ENCODE measurements at regions not wholly inside any gene's neighbourhood (a gene's known extent, or its start where the extent isn't known, plus 50 kb on each side); places are given as distances from the start of the nearest gene placed in this dataset.

DNA sequence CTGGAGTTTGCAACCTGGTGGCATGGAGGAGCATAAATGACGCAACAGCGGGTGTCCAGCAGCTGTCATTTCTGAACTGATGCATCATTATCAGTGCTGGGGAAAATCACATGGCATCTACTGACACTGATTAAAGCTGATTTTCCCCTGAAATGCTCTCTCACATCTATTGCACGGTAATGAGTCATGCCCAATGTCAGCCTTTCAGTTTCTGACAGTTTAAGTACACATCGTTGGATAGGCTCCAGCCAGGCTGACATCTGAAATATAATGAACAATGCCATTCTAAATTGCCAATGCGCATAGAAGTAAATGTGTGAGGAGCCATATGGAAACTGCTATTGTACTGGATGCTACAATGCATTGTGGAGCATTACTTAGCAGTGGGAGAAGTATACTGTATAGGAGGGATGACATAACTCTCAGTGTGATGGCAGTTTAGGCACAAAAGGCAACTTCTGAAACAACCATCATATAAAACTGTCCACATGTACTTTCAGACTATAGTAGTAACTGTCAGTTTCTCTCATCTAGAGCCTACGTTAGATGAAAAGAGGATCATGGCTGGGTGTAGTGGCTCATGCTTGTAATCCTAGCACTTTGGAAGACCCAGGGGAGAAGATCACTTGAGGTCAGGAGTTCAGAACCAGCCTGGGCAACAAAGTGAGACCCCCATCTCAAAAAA lies 389.3 kb upstream of the DMAC1 start:
- no peak for DNase-seq (ENCODE audit: low read depth)

DNA sequence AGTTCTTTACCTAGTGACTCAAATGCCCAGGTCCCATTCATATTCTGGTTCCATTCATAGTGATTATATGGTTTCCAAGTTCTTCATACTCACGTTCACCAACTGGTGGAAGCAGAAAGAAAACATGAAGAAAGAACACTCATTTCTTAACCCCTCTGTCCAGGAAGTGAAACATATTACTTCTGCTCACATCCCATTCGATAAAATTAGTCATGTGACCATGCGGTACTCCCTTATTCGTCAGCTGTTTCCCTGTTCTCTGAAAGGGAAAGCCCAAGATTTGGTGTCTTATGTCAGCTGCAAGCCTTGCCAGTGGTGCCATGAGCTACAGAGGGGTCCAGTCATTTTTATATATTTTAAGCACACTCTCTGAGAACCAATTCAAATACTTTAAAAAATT lies 387.0 kb upstream of the DMAC1 start:
- DNase-seq (ENCODE audit: low read depth): no peak

DNA sequence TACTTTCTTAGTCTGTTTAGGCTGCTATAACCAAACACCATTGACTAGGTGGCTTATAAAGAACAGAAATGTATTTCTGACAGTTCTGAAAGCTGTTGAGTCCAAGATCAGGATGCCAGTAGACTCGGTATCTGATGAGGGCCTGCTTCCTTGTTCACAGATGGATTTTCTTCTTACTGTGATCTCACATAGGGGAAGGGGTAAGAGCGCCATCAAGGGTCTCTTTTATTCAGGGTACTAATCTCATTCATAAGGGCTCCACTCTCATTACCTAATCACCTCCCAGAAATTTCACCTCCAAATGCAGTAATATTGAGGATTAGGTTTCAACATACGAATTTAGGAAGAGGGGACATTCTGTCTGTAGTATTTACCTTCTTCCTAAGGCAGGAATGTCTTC lies 384.0 kb upstream of the DMAC1 start:
- DNase-seq (ENCODE audit: low read depth): no peak

DNA sequence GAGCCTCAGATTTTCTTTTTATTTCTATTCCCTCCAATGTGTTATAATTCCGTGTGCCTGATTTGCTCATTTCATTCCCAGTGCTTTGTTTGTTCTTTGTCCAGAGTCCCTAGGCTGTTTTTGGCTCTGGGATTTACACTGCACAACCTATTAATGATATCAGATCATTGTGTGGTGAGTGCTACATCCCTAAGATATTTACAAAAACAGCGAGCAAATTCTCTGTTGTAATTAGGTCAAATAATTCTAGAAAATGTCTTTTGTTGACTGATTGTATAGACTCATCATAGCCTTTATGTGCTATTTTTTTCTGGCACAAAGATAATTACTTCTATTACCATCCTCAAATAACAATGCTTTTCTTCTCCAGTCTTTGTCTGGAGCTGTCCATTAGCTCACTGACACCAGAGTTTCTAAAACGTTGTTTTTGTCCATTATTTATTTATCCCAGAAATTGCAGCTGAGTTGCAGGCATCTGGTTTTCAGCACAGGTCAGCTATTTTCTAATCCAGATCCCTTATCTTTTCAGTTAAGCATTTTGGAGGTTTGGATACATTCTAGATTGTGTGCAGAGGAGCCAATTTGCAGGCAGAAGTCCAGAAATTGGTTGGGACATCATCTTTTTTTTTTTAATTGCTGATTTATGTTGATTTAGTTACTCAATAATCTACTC lies 379.9 kb upstream of the DMAC1 start:
- no peak for DNase-seq (ENCODE audit: low read depth)

DNA sequence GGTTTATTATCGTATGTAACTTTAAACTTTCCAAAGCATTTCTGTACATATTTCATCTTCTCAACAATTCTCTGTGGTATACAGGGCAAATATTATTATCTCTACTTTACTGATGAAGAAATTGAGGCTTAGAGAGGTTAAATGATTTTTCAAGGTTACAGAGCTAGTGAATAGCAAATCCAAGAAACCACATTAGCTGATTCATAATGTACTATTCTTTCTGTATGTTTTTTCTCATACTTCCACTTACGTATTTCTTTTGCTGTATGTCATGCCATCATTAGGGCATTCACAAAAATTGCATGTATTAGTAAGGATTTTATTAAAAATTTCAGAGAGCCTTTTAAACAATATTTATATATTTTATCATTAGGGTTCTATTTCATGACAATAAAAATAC lies 372.4 kb upstream of the DMAC1 start:
- DNase-seq (ENCODE audit: low read depth): no peak

DNA sequence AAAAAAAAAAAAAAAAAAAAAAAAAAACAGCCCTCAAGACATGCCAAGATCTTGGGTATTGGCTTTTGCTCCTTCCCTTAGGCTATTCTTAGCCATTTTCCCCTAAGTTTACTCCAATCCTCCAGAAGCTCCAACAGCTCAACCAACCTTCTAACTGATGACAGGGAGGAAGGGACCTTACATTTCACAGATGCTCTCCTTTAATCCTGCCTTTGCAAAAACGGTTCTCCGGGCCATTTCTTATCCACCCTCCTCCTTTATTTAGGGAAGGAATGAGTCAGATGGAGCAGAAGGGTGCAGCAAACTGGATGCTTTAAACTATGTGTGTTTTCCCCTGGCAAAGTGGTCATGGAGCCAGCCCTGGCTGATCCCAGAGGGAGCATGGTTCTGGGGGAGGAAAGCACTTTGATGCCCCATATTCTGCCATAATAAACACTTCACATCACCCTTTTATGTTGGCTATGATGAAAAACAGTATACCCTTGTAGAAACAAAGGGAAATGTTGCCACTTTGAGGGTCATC lies 369.4 kb upstream of the DMAC1 start:
- no peak for DNase-seq (ENCODE audit: low read depth)

DNA sequence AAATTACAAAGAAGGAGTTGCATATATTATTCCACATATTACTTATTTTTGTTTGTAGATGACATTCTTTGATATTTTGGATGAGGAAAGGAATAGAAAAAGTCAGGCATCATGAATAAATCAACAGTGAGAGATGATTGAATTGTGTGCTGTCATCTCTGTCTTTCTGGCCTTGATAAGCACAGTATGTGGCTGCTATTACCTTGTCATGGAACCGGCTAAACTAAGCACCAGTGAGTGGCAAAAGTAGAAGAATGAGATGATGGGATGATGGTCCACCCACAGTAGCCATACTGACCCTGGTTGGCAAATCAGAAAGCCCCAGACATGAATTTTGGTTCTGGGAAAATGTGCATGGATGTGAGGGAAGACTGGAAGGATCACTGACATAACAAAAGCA lies 361.2 kb upstream of the DMAC1 start:
- DNase-seq (ENCODE audit: low read depth): no peak

DNA sequence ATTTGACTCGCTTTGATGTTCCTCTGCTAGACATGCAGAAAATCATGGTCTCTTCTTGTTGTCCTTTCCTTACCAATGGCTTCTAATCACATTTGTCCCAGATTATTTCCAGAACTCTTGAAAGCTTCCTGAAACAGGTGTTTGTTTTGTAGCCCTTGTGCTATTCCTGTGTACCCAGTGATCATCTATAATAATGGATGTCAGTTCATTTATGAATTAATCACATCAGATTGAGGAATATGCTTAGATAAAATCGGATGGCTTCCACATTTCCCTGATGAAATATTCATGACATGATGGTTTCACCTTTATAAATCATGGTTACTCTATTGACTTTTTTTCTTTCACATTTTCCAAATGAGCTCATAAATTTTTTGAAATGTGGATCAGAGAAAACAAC lies 359.0 kb upstream of the DMAC1 start:
- DNase-seq (ENCODE audit: low read depth): no peak

DNA sequence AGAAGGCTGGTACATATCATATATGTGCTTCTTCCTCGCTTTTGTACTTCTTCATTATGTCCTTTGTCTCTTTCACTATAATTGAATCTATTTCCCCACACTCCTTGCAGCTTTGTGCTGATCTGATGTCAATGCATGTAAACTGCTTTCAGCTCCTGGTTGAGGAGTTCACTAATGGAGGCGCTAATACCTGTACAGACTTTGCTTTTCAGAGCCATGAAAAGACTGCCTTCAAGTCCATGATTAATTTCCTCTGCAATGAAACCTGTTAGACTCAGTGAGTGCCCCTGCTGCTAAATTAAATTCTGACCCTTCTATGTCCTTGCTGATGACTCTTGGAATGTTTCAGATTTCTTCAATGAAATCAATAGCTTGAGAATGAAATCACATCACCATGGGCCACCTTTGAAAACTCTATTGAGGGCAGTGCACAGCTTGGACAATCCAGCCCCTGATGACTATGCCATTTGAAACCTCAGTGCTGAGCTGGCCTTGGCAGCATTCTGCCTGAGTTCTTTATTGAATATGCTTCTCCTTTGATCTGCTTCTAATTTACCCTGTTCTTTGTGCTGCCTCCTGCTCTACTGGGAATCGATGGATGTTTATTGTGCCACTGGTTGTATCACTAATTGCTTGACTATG lies 358.2 kb upstream of the DMAC1 start:
- no peak for DNase-seq (ENCODE audit: low read depth)

DNA sequence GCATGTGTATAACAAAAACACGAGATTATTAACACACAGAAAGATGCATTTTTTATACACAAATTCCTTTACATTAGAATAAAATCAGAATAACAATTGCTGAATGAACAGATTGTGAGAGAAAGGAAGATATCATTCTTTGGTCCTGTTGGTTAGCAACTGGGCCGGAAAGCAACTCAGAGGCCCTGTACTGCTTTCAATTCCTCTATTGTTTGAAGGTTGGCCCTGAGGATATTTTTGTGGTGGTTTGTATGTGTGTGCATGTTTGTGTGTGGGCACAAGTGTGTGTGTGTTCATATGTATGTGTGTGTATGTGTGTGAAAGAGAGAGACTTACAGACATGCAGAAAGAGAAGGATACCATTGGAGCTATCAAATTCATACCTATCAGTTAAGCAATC lies 356.8 kb upstream of the DMAC1 start:
- no peak for DNase-seq (ENCODE audit: low read depth)

DNA sequence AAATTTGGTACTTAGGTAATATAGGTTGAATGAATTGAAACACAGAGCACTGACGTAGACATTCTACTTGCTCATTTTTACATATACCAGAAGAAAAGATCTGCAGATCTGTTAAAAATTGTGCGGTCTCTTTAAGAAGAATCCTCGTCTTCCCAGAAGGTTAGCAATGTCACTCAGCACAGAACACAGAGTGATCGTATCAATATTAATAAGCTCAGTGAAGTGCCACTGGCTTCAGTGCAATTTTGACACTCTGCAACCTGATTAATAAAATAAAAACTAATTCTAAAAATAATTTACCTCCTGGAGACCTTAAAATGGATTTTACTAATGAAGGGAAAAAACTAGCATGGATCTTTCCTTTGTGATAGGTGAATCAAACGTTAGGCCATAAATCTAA lies 356.1 kb upstream of the DMAC1 start:
- no peak for DNase-seq (ENCODE audit: low read depth)

DNA sequence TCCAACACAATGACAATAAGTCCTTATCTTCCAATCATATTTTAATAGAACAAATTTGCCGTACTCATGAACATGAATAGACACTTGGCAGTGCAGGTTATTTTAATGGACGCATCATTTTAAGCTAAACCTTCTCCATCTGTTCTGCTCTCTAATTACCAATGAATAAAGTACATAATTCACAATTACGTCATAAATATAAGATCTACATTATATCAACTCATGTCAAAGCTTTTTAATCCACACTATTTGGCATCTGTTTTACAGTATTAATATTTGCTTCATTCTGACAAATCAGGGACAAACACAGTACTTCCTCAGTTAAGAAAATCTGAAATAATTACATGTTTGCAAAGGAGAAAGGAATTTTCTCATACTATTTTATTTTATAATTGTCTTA lies 344.1 kb upstream of the DMAC1 start:
- no peak for DNase-seq (ENCODE audit: low read depth)

DNA sequence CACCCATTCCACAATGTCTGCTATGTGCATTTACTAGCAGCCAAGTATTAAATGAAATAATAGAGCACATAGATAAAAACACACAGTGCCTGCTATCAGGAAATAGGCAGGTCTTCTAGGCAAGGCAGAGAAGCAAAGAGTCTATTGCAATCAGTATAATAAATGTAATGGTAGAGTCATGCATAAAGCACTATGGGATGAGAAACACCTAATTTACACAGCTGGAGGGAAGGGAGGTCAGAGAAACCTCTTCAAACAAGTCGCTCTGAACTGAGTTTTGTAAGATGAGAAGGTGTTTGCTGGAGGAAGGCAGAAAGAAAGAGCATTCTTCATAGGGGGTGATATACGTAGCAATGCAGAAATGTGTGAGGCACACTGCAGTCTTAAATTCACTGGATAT lies 341.0 kb upstream of the DMAC1 start:
- DNase-seq (ENCODE audit: low read depth): no peak

DNA sequence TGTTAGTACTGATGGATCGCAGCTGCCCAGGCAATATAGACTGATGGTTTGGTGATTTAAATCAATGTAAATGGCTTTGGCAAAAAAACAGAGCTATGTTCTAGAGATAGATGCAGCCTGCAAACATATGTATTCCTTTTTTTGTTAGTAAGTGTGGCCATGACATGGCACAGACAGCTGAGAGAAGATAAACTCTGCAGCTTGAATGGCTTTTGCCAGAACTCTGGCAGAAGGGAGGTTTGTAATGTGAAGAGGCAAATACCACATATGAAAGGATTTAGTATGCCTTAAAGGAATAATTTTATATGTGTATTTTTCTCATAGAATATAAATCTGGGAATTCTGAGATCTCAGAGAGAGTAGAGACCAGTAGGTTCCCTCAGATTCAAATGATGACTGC lies 340.2 kb upstream of the DMAC1 start:
- no peak for DNase-seq (ENCODE audit: low read depth)

DNA sequence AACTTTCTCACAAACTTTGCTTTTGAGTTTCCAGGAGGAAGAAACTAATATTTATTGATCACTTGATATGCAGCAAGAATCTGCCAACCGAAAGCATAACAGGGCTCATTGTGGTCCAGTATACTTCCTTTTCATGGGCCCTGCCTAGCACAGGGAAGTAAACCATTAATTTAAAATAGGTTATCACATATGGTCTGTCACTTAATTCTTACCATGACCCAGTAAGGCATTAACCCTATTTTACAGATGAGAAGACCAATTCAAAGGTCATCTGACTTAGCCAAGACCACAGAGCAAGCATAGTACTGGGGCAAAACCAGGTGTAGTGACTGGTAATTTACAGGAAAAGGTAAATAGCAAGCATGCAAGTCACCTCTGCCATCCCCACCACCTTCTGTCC lies 336.9 kb upstream of the DMAC1 start:
- DNase-seq (ENCODE audit: low read depth): no peak

DNA sequence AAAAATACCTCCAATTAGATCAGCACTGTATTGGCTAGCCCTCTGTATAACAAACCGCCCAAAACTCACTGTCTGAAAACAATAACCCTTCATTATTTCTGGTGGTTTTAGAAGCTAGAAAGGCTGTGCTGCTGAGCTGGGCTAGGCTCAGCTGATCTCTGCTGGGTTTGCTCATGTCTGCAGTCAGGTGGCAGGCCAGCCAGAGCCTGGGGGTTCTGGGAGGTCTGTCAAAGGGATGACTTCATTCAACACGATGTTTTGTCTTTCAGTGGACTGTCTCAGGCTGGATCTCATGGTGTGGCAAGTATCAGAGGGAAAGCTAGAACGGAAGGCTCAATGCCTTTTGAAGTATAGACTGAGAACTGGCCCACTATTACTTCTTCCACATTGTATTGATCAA lies 335.1 kb upstream of the DMAC1 start:
- no peak for DNase-seq (ENCODE audit: low read depth)

DNA sequence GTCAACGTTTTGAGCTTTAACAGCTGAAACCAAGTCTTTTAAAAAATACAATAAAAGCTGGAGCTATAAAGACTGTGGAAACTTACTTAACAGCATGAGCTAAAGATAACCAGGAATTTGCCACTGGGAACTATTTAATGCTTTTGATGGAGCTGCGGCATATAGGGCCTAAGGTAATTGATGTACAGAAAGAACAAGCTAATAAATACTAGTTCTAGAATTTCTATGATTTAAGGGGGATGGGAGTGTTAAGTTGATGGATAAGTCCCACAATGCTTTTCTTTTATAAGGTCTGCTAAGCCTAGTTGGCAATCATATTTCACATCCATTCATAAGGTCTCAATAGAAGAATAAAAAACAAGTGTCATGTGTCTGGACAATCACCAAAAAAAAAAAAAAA lies 334.0 kb upstream of the DMAC1 start:
- DNase-seq (ENCODE audit: low read depth): no peak

DNA sequence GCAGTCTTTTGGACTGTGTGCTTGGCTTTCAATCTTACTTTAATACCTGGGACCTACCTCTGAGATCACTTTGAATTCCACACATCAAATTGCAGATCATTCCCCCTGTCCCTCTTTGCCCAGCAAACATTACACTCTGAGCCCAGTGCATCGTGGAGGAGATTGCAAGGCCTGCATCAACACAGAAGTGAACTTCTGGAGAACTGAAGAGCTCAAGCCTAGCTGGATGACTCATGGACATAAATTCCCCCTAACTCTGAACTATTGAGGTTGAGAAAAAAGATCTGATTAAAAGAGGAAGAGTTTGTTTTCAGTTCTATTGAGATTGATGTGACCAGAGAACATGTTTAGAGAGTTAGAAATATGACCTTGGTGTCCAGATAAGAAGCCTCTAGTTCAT lies 316.0 kb upstream of the DMAC1 start:
- DNase-seq (ENCODE audit: low read depth): no peak

DNA sequence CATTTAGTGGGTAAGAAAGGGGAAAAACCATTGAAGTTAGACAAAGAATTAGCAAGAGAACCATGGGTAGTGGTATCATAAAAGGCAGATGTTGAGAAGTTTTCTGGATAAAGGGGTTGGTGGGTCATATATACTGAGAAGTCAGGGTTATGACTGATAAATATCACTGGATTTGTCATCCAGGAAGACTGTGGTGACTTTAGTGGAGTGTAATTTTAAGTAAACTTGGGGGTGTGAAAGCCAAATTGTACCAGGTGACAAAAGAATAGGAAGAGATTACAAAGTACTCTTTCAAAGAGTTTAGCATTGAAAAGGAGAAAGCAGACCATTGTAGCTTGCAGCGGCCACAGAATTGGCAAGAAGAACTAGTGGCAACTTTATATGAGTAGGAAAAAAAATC lies 315.2 kb upstream of the DMAC1 start:
- DNase-seq (ENCODE audit: low read depth): no peak

DNA sequence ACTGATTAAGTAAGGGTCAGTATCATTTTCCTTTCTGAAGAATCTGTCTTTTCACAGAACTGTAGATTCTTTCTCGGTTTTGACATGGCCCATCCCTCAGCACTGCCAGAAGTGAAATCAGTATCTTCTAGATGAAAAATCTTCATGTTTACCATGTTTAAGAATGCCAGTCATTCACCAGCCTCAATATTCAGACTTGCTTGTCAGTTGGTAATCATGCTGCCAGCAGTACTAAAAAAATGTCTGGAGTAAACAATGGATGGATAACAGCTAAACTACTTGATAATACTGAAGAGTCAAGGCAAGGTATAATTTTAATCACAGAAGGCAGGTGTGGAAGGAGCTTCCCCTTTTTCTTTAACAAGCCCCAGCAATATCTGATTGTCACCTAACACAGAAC lies 306.8 kb upstream of the DMAC1 start:
- no peak for DNase-seq (ENCODE audit: low read depth)

DNA sequence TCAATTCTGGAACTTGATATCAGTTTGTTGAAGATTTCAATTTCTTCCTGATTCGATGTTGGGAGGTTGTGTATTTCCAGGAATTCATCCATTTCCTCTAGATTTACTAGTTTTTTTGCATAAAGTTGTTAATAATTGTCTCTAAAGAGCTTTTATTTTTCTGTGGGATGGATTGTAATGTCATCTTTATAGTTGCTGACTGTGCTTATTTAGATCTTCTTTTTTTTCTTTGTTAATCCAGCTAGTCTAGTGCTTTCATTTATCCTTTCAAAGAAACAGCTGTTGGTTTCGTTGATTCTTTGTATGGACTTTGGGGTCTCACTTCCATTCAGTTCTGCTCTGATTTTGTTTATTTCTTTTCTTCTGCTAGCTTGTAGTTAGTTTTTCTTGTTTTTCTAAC lies 302.0 kb upstream of the DMAC1 start:
- DNase-seq (ENCODE audit: low read depth): no peak

DNA sequence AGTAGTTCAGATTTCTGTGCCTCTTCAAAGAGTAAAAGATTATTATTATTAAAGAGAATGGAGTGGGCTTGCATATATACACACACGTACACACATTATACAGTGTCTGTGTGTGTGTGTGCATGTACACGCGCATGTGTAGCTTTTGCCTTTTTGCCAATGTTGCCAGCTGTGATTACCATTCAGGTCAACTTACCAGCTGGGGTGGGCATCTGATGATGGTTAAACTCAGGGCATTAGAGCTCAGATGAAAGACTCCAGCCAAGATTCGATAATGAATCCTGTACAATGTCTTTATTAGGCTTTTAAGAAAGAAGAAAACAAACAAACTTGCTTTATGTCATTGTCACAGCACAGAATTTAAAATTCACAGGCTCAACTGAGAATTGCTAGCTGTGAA lies 296.5 kb upstream of the DMAC1 start:
- DNase-seq (ENCODE audit: low read depth): no peak

DNA sequence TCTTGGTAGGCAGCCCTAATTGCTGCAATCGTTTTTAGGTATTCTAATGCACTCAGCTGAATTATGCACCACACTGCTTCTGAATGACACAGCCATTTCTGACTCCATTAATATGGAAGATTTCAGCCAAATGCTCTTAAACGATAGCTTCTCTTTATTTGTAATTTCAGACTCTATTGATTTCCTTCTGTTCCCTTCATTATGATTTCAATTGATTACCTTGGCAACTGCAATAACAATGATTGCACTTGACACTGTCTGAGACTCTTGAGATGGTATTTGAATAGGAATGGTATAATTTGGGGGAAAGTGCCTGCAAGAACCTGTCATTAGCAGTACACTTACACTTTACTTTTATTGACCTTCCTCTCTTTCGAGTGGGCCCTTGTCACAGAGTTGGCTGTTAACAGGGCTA lies 296.1 kb upstream of the DMAC1 start:
- no peak for DNase-seq (ENCODE audit: low read depth)

DNA sequence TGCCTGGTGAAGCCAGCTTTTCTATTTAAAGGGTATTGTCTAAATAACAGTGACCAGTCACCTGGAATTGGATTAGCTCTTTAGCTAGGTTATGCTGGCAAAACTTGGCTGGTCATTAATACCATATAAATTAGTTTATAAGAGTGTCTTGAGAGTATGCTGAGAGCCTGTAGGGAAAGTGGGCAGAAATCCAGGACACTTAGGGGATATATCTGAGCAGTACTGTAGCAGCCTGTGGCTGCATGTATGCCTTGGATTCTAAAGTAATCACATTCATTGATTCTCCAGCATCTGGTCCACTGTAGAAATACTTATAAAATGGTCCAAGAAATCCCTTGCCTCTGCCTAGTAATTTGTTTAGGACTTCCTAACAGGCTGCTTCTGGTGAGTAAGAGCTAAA lies 288.9 kb upstream of the DMAC1 start:
- no peak for DNase-seq (ENCODE audit: low read depth)
